HUES6 (cell line): ENCODE measurements at regions not wholly inside any gene's neighbourhood (a gene's known extent, or its start where the extent isn't known, plus 50 kb on each side); places are given as distances from the start of the nearest gene placed in this dataset.

Source experiments
- H3K27ac ChIP-seq: 2 replicates; pipeline ENCODE4 v1.7.0; 2013; ENCODE audit warnings: low read depth, mild to moderate bottlenecking, low read length, inconsistent platforms
- H3K27me3 ChIP-seq: 2 replicates; pipeline ENCODE4 v1.6.1; 2013; ENCODE audit warnings: low read length; ENCODE audit not compliant: control insufficient read depth, insufficient read depth
- H3K36me3 ChIP-seq: 2 replicates; pipeline ENCODE4 v1.6.1; 2013; ENCODE audit warnings: low read length; ENCODE audit not compliant: control insufficient read depth, insufficient read depth
- H3K4me1 ChIP-seq: 2 replicates; pipeline ENCODE4 v1.6.1; 2013; ENCODE audit warnings: low read length; ENCODE audit not compliant: control insufficient read depth, insufficient read depth
- H3K4me3 ChIP-seq: 2 replicates; pipeline ENCODE4 v1.5.1; 2013; ENCODE audit warnings: low read depth, low read length
- H3K9ac ChIP-seq: one replicate; pipeline ENCODE4 v1.6.1; 2013; ENCODE audit warnings: mild to moderate bottlenecking, low read length
- H3K9me3 ChIP-seq: 2 replicates; pipeline ENCODE4 v1.6.1; 2013; ENCODE audit warnings: low read depth, low read length; ENCODE audit not compliant: control insufficient read depth, insufficient read depth

DNA sequence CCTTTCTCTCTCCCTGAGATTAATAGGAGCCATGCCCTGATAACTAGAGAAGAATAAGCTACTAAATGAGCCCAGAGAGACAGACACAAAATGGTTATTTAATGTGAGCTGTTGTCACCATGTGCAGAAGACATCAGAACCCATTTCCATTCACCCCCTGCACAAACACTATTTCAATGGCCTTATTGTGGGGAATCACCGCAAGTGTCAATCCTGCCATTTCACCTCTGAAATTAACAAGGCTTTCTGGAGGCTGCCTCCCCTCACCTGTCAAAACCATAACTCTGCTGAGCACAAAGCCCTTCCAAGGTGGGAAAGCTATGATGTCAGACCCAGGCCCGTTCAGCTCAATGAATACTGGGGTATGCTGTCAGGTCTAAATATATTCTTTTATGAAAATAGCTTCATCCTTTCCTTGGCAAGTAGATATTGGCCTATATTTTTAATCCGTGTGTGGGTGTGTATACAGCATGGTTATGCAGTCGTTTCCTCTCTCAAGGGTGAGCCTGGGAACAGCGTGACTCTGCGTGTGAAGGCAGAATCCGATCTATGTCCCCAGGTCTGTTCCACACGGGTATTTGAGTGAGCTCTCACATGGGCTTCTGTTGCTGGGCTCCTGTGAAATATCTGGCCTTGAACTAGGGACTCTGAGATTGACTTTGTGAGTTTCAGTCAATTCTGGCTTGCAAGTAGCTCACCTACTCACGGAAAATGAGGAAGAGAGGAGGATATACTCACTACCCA, 266.3 kb downstream of the FBXW7 start:
- no peaks in the 10 kb centered on the region for H3K27me3 ChIP-seq
- no peak overlapping the region for H3K9ac ChIP-seq
- no peaks in the 10 kb centered on the region for H3K36me3 ChIP-seq
- no peak overlapping the region for H3K4me3 ChIP-seq
- H3K27ac ChIP-seq: no peak overlapping the region
- H3K4me1 ChIP-seq: 0 out of 2 replicates have a peak, but pooled peaks cover 6% of the 10 kb centered on the region
- no peaks in the 10 kb centered on the region for H3K9me3 ChIP-seq

DNA sequence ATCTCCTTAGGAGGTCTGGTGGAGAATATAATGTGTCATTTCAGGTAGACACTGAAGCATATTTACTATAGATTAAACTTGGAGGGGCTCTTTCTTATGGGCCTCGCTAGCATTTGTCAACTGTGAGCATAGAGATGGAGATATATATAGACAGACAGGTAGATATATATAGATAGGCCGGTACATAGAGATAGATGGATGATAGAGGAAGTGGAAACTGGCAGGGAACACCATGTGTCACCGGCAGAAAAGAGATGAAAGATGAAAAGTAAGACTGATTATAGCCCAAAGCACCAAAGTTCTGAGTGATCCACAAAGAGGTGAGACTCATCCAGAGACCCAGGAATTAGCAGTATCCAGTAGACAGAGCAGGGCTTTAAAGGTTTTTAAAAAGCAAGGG, 268.1 kb downstream of the FBXW7 start:
- Histone ChIP-seq H3K4me1 (no peaks in the 10 kb centered on the region), H3K36me3 (no peaks in the 10 kb centered on the region), H3K27ac (no peak overlapping the region), H3K9me3 (no peaks in the 10 kb centered on the region; the same call in 1 of the 2 replicates), H3K4me3 (no peak overlapping the region), H3K9ac (no peak overlapping the region), H3K27me3 (no peaks in the 10 kb centered on the region)

DNA sequence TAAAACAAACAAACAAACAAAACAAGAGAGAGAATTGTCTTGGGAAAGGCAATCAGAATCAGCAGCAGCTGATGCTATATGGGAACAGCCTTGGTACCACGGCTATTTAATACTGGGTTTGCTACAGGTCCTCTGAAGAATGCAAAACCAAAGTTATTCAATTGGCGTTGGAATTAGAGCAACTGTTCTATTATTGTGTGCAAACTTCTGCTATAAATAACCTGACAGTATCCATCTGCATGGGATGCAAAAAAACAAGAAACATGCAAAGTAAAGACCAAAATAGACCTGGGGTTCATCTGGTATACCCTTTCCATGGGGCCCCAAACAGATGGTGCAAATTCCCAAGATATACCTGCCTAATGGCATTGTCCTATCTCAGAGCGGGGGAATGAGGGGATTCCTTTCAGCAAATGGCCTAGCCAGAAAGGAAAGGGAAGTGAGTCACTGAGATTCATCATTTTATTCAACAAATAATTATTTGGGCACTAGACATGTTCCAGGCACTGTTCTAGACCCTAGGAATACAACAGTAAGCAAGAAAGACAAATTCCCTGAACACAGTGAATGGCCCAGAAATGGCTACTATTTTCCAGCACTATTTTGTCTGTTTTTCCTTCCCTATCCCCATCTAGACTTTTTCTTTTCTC, 268.9 kb downstream of the FBXW7 start:
- H3K9ac ChIP-seq: no peak overlapping the region
- H3K36me3 ChIP-seq: no peaks in the 10 kb centered on the region
- H3K4me3 ChIP-seq: no peak overlapping the region
- H3K27me3 ChIP-seq: no peaks in the 10 kb centered on the region
- no peak overlapping the region for H3K27ac ChIP-seq
- peaks cover 2% of the 10 kb centered on the region; the same call in 1 of the 2 replicates for H3K9me3 ChIP-seq
- no peaks in the 10 kb centered on the region for H3K4me1 ChIP-seq

DNA sequence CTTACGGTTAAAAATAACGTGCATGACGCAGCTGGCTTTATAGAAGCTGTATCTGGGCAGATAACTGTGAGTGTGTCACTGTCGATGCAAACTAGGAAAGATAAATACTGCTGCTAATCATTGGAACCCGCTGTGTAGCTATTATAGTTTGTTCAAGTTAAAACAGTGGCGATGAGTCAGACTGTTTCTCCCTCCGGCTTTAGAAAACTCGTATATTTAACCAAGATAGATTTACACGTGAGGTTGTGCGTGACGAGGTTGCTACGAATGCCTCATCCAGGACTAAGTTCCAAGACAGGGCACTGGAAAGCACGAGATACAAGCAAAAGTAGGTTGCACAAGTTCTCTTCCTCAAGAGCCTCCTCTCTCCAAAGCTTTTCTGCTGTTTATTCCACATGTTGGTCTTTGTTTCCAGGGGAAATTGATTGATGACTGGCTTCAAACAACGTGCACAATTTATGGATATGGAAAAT, 270.7 kb downstream of the FBXW7 start:
- H3K27ac ChIP-seq: no peak overlapping the region
- H3K4me1 ChIP-seq: no peaks in the 10 kb centered on the region
- H3K9me3 ChIP-seq: peaks cover 5% of the 10 kb centered on the region; the same call in 1 of the 2 replicates
- H3K36me3 ChIP-seq: no peaks in the 10 kb centered on the region
- H3K27me3 ChIP-seq: no peaks in the 10 kb centered on the region
- no peak overlapping the region for H3K9ac ChIP-seq
- no peak overlapping the region for H3K4me3 ChIP-seq

GRCh38 chr4:152264106-152264505, 271.8 kb downstream of the FBXW7 start:
- H3K36me3 ChIP-seq: no peaks in the 10 kb centered on the region
- H3K27ac ChIP-seq: no peak overlapping the region
- no peak overlapping the region for H3K9ac ChIP-seq
- no peak overlapping the region for H3K4me3 ChIP-seq
- H3K9me3 ChIP-seq: peaks cover 11% of the 10 kb centered on the region; the same call in 1 of the 2 replicates
- H3K27me3 ChIP-seq: no peaks in the 10 kb centered on the region
- 0 out of 2 replicates have a peak, but pooled peaks cover under 1% of the 10 kb centered on the region for H3K4me1 ChIP-seq

- H3K27me3 ChIP-seq: no peaks in the 10 kb centered on the region
- H3K4me1 ChIP-seq: peaks cover 27% of the 10 kb centered on the region
- no peaks in the 10 kb centered on the region for H3K36me3 ChIP-seq
- H3K9ac ChIP-seq: no peak overlapping the region
- H3K4me3 ChIP-seq: no peak overlapping the region
- H3K9me3 ChIP-seq: peaks cover 11% of the 10 kb centered on the region; the same call in 1 of the 2 replicates
- no peak overlapping the region for H3K27ac ChIP-seq
These were observed 276.0 kb downstream of the FBXW7 start for GRCh38 chr4:152259866-152260265.

DNA sequence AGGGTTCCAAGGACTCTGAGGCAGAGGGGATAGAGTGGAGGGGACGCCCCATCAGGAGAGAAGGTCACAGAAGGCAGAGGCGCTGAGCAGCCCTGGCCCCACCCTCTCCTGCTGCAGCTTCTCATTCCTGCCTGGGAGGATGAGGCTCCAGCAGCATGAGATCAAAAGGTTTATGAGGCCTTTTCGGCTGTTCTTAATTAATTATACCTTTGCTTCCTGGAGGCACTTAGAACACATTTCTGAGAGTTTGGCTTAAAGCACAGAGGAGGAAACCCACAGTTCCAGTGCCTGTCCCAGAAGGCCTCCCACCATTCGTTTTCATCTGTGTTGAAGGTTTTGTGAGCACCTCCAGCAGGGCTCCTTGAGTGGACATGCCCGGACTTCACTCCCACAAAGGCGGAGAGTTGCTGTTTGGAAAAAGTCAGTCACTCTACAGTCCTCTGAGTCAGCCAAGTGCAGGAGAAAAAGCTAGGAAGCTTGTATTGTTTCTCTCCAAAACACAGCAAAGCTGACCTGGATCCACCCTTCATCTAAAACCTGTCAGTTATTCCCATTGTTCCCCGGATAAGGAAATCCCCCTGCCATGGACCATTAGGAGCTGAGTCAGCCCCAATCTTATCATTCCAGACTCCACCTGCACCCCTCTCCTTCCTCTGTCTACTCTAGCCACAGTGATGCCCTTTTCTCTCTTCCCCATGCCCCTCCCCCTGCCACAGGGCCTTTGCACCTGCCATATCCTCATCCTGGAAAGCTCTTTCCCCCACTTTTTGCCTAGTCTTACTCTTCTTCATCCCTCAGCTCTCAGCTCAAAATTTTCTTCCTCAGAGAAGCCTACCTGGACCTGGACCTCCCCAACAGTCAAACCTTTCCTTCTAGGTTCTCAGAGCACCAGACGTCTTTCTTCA, 276.8 kb downstream of the FBXW7 start:
- Histone ChIP-seq H3K9ac (peak overlapping the region; percentile 63), H3K9me3 (peaks cover 11% of the 10 kb centered on the region; the same call in 1 of the 2 replicates), H3K36me3 (no peaks in the 10 kb centered on the region), H3K27me3 (no peaks in the 10 kb centered on the region), H3K4me1 (peaks cover 27% of the 10 kb centered on the region), H3K27ac (peak overlapping the region; percentile 55; the same call in 1 of the 2 replicates), H3K4me3 (no peak overlapping the region)

DNA sequence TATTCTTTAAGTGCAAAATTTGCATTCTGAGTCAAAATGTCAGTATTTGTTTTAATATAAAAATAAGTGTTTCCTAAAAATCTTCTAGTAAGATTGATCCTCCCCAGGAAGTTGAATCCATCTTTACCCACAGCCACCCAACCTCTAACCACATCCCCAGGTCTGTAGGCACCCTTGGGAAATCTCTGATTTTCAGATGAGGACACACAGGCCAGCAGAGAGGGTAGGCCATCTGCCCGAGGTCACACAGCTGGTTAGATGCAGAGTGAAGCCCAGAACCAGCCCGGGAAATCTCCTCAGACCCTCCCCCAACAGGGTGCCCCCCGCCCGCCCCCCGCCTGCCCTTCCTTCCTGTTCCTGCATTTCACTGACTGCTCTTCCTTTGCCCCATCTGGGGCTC, 277.5 kb downstream of the FBXW7 start:
- peaks cover 11% of the 10 kb centered on the region; the same call in 1 of the 2 replicates for H3K9me3 ChIP-seq
- no peak overlapping the region for H3K9ac ChIP-seq
- no peak overlapping the region for H3K4me3 ChIP-seq
- H3K4me1 ChIP-seq: peaks cover 27% of the 10 kb centered on the region
- H3K36me3 ChIP-seq: no peaks in the 10 kb centered on the region
- H3K27ac ChIP-seq: peak overlapping the region; percentile 55; the same call in 1 of the 2 replicates
- no peaks in the 10 kb centered on the region for H3K27me3 ChIP-seq

DNA sequence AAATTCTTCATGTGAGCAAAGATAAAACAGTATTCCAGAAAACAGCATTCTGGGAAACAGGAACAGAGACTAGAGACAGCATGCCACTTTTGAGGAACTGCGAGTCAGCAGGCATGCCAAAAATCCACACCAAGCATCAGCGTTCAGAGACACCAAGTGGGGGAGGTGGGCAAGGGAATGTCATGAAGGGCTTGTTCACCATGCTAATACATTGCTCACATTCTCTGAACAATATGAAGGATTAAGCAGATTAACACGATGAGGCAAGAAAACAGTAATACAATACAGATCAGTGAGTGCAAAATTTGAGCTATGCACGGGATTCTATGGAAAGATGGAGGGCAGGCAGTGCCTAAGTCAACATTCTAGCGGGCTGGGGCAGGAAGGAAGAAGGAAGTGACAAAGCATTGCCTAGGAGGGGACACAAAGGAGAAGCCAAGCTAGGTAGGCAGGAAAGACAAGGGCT, 278.3 kb downstream of the FBXW7 start:
- peaks cover 11% of the 10 kb centered on the region; the same call in 1 of the 2 replicates for H3K9me3 ChIP-seq
- H3K27ac ChIP-seq: no peak overlapping the region
- no peak overlapping the region for H3K9ac ChIP-seq
- H3K4me1 ChIP-seq: peaks cover 27% of the 10 kb centered on the region
- no peaks in the 10 kb centered on the region for H3K36me3 ChIP-seq
- no peaks in the 10 kb centered on the region for H3K27me3 ChIP-seq
- no peak overlapping the region for H3K4me3 ChIP-seq

- no peak overlapping the region for H3K27ac ChIP-seq
- peaks cover 27% of the 10 kb centered on the region for H3K4me1 ChIP-seq
These were observed 278.9 kb downstream of the FBXW7 start for GRCh38 chr4:152256996-152257395.

More at GRCh38 chr4:152256996-152257395, 278.9 kb downstream of the FBXW7 start:
- Histone ChIP-seq H3K36me3 (no peaks in the 10 kb centered on the region), H3K27me3 (no peaks in the 10 kb centered on the region), H3K9me3 (peaks cover 13% of the 10 kb centered on the region), H3K9ac (no peak overlapping the region), H3K4me3 (no peak overlapping the region)
